Activated CD8-positive, alpha-beta memory T cell treated with anti-CD3 and anti-CD28 coated beads for 24 hours (primary cell): ENCODE measurements at regions not wholly inside any gene's neighbourhood (a gene's known extent, or its start where the extent isn't known, plus 50 kb on each side); places are given as distances from the start of the nearest gene placed in this dataset.

Source experiments
- DNase-seq: peaks from one replicate; pipeline ENCODE4 v3.0.0-alpha.2; 2020

- DNase-seq: no peak
Observed at GRCh38 chr10:90347239-90347638, 510.6 kb downstream of the HTR7 start.

GRCh38 chr10:90350122-90350521 lies 507.7 kb downstream of the HTR7 start:
- no peak for DNase-seq

GRCh38 chr10:90352288-90352687 lies 505.6 kb downstream of the HTR7 start:
- DNase-seq: no peak

GRCh38 chr10:90354914-90355313 lies 502.9 kb downstream of the HTR7 start:
- DNase-seq: no peak

- no peak for DNase-seq
Observed at GRCh38 chr10:90363799-90364483, 493.9 kb downstream of the HTR7 start.

GRCh38 chr10:90372451-90372850 lies 485.4 kb downstream of the HTR7 start:
- DNase-seq: no peak

- DNase-seq: no peak
Observed at GRCh38 chr10:90373911-90374310, 483.9 kb downstream of the HTR7 start.

GRCh38 chr10:90378524-90379076 lies 479.2 kb downstream of the HTR7 start:
- no peak for DNase-seq

- no peak for DNase-seq
Observed at GRCh38 chr10:90381468-90381867, 476.4 kb downstream of the HTR7 start.

- DNase-seq: no peak
Observed at GRCh38 chr10:90389876-90390275, 468.0 kb downstream of the HTR7 start.

- no peak for DNase-seq
Observed at GRCh38 chr10:90394311-90394710, 463.5 kb downstream of the HTR7 start.

GRCh38 chr10:90396721-90397120 lies 461.1 kb downstream of the HTR7 start:
- no peak for DNase-seq

- DNase-seq: no peak
Observed at GRCh38 chr10:90398566-90398965, 459.3 kb downstream of the HTR7 start.

- DNase-seq: no peak
Observed at GRCh38 chr10:90399782-90400181, 458.1 kb downstream of the HTR7 start.

- DNase-seq: no peak
Observed at GRCh38 chr10:90403211-90404000, 454.4 kb downstream of the HTR7 start.

GRCh38 chr10:90407131-90407530 lies 450.7 kb downstream of the HTR7 start:
- no peak for DNase-seq

- DNase-seq: no peak
Observed at GRCh38 chr10:90407851-90408250, 450.0 kb downstream of the HTR7 start.

GRCh38 chr10:90412582-90412981 lies 445.3 kb downstream of the HTR7 start:
- DNase-seq: no peak

GRCh38 chr10:90413196-90413595 lies 444.6 kb downstream of the HTR7 start:
- no peak for DNase-seq

GRCh38 chr10:90414926-90415325 lies 442.9 kb downstream of the HTR7 start:
- no peak for DNase-seq

GRCh38 chr10:90417029-90417428 lies 440.8 kb downstream of the HTR7 start:
- no peak for DNase-seq

GRCh38 chr10:90417476-90418210 lies 440.2 kb downstream of the HTR7 start:
- DNase-seq: no peak

- DNase-seq: no peak
Observed at GRCh38 chr10:90418869-90419652, 438.8 kb downstream of the HTR7 start.
